D341Med (cell line): ENCODE measurements at regions not wholly inside any gene's neighbourhood (a gene's known extent, or its start where the extent isn't known, plus 50 kb on each side); places are given as distances from the start of the nearest gene placed in this dataset.

ENCODE experiments used
- DNase-seq: peaks from one replicate; pipeline ENCODE4 v3.0.0; 2012; ENCODE audit warnings: low spot score

GRCh38 chr3:176714034-176714433, 483.2 kb downstream of the TBL1XR1 start:
- no peak for DNase-seq

- DNase-seq = no peak
These were observed 485.1 kb downstream of the TBL1XR1 start for GRCh38 chr3:176712191-176712590.

GRCh38 chr3:176699288-176699687, 498.0 kb downstream of the TBL1XR1 start:
- no peak for DNase-seq

GRCh38 chr3:176697284-176697889, 499.9 kb downstream of the TBL1XR1 start:
- no peak for DNase-seq

- no peak for DNase-seq
These were observed 500.5 kb downstream of the TBL1XR1 start for GRCh38 chr3:176696816-176697215.

- no peak for DNase-seq
These were observed 504.1 kb downstream of the TBL1XR1 start for GRCh38 chr3:176692966-176693785.

- DNase-seq = no peak
These were observed 504.9 kb downstream of the TBL1XR1 start for GRCh38 chr3:176692199-176692965.

DNA sequence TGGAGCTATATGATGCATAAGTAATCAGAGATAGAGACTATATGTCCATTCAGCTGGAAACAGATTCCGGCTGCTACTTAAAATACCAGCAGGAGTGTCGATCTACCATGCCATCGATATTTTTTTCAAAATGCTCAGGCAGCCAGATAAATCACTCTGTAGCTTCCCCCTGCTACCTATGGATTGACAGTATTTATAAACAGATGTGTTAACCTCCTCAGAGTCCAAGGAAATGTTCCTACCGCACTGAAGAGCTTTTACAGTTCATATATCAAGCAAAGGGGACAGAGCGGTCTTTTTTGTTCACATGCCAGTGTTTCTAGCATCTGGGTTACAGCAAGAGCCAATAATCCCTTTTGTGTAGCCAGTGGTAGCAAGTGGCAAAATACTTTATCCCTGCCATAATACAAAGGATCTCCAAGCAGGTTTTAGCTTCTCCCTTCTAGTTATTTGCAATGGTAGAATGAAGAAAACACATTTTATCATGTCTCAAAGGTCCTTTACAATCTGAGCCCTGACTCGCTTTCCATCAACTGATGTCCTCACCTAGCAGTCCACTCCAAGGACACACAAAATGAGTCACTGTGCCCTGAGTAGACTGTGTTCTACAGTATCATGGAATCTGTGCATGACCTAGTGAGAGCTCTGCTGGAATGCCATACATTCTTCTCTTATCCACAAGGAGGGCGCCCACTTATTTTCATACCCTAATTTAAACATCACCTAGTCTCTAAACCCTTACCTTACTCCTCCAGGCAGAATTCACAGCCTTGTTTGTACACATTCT, 507.0 kb downstream of the TBL1XR1 start:
- no peak for DNase-seq

GRCh38 chr3:176687754-176688153, 509.5 kb downstream of the TBL1XR1 start:
- DNase-seq = no peak

DNA sequence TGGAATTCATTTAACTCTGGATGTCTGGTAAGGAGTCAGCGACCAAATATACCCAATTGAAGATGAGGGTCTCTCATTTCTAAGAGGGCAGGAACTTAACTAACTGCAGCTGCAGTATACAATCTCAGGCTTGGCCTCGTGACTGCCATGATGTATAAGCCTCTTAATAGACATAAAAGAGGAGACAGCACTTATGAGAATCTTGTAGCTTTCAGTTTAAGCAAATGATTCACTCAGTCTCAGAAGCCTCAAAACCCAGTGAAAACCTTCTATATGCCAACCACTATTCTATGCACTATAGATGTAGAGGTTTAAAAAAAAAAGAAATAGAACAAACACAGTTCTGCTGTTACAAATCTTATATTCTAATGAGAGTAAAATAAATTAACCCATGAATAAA, 513.9 kb downstream of the TBL1XR1 start:
- no peak for DNase-seq

GRCh38 chr3:176663837-176664831, 533.1 kb downstream of the TBL1XR1 start:
- peak; percentile 48 for DNase-seq

GRCh38 chr3:176663387-176663786, 533.9 kb downstream of the TBL1XR1 start:
- DNase-seq = no peak

GRCh38 chr3:176661432-176661964, 535.8 kb downstream of the TBL1XR1 start:
- DNase-seq = no peak

GRCh38 chr3:176655404-176656094, 541.7 kb downstream of the TBL1XR1 start:
- no peak for DNase-seq

- DNase-seq = no peak
These were observed 545.7 kb downstream of the TBL1XR1 start for GRCh38 chr3:176651622-176652021.

GRCh38 chr3:176650478-176650877, 546.8 kb downstream of the TBL1XR1 start:
- no peak for DNase-seq

GRCh38 chr3:176647987-176648386, 549.3 kb downstream of the TBL1XR1 start:
- DNase-seq = no peak

- DNase-seq = no peak
These were observed 563.8 kb downstream of the TBL1XR1 start for GRCh38 chr3:176633511-176633910.

GRCh38 chr3:176632925-176633324, 564.4 kb downstream of the TBL1XR1 start:
- DNase-seq = no peak

GRCh38 chr3:176631165-176631564, 566.1 kb downstream of the TBL1XR1 start:
- no peak for DNase-seq
